Stimulated activated naive CD4-positive, alpha-beta T cell treated with Interleukin-2 at 50 U/mL for 16 hours (primary cell): ENCODE measurements at regions not wholly inside any gene's neighbourhood (a gene's known extent, or its start where the extent isn't known, plus 50 kb on each side); places are given as distances from the start of the nearest gene placed in this dataset.
"Not testable (repeated sequence)": the region's sequence is repeated elsewhere in the genome, so short reads cannot be mapped to it uniquely, and the experiment has no call there.

Experiments
- DNase-seq: peaks from one replicate; lab custom pipeline; 2025; lab: John Stamatoyannopoulos, UW

DNA sequence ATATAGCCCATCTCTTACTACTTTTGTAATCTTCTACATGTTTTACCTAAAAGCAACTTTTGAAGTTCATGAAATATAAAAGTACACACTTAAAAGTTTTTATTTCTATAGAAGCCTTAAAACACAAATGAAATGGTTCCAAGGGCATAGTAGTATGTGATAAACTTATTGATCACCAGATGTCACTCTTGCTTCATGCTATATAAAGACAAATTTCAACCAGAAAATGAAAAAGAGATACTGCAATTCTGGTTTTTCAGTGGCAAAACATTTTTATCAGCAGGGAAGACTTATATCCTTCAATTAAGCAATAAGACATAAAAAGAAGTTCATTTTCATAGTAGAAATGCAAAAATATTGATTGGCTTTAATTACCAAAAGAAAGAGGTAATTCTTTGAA, 69.4 kb upstream of the FBXL17 start:
- no peak for DNase-seq

GRCh38 chr5:108444130-108444529, 62.2 kb upstream of the FBXL17 start:
- not testable (repeated sequence) for DNase-seq

- DNase-seq: not testable (repeated sequence)
These were observed 60.3 kb upstream of the FBXL17 start for GRCh38 chr5:108442063-108442651.

- no peak for DNase-seq
These were observed 55.5 kb upstream of the FBXL17 start for GRCh38 chr5:108437425-108437824.

DNA sequence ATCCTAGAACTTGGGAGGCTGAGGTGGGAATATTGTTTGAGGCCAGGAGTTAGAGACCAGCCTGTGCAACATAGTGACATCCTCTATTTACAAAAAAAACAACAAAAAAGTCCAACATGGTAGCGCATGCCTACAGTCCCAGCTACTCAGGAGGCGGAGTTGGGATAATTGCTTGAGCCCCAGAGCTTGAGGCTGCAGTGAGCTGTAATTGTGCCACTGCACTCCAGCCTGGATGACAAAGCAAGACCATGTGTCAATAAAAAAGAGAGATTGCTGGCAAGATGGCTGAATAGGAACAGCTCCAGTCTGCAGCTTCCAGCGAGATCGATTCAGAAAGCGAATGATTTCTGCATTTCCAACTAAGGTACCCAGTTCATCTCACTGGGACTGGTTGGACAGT, 54.8 kb upstream of the FBXL17 start:
- no peak for DNase-seq

DNA sequence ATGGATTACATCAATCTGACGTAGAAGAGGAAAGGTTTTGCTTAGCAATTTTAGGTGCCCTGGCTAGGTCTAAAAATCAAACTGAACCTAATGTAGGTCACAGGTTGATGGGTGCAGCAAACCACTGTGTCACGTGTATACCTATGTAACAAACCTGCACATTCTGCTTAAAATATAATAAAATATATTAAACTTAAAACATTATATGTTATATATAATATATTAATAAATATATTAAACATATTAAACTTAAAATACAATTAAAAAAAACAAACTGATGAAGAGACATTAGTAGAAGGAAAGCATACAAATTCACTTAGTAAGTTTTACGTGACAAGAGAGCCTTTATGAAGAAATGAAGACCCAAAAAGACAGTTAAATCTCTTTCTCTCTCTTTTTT, 51.7 kb upstream of the FBXL17 start:
- DNase-seq: no peak

GRCh38 chr5:108432024-108432423, 50.1 kb upstream of the FBXL17 start:
- DNase-seq: no peak
